ELR (cell line): ENCODE measurements at regions not wholly inside any gene's neighbourhood (a gene's known extent, or its start where the extent isn't known, plus 50 kb on each side); places are given as distances from the start of the nearest gene placed in this dataset.
"Not testable (repeated sequence)": the region's sequence is repeated elsewhere in the genome, so short reads cannot be mapped to it uniquely, and the experiment has no call there.

ENCODE experiments used
- DNase-seq: peaks from one replicate; pipeline ENCODE4 v3.0.0-alpha.2; 2015; ENCODE audit warnings: low read depth

GRCh38 chr5:174521449-174521848 lies 202.9 kb upstream of the MSX2 start:
- DNase-seq = no peak

GRCh38 chr5:174522480-174523260 lies 201.7 kb upstream of the MSX2 start:
- no peak for DNase-seq

- DNase-seq = no peak
Observed at GRCh38 chr5:174523311-174524071, 200.9 kb upstream of the MSX2 start.

- no peak for DNase-seq
Observed at GRCh38 chr5:174524351-174524750, 200.0 kb upstream of the MSX2 start.

- no peak for DNase-seq
Observed at GRCh38 chr5:174526177-174526576, 198.2 kb upstream of the MSX2 start.

GRCh38 chr5:174527916-174528540 lies 196.4 kb upstream of the MSX2 start:
- no peak for DNase-seq

- DNase-seq = no peak
Observed at GRCh38 chr5:174528821-174529544, 195.4 kb upstream of the MSX2 start.

GRCh38 chr5:174529925-174530681 lies 194.3 kb upstream of the MSX2 start:
- DNase-seq = peak; percentile 43

GRCh38 chr5:174531782-174532191 lies 192.6 kb upstream of the MSX2 start:
- DNase-seq = peak; percentile 41

- DNase-seq = peak; percentile 92
Observed at GRCh38 chr5:174532455-174533453, 191.6 kb upstream of the MSX2 start.

- peak; percentile 92 for DNase-seq
Observed at GRCh38 chr5:174533751-174534241, 190.6 kb upstream of the MSX2 start.

- peak; percentile 69 for DNase-seq
Observed at GRCh38 chr5:174535669-174536068, 188.7 kb upstream of the MSX2 start.

GRCh38 chr5:174539823-174540222 lies 184.6 kb upstream of the MSX2 start:
- DNase-seq = not testable (repeated sequence)

- no peak for DNase-seq
Observed at GRCh38 chr5:174542037-174542436, 182.3 kb upstream of the MSX2 start.

GRCh38 chr5:174542471-174542870 lies 181.9 kb upstream of the MSX2 start:
- no peak for DNase-seq

GRCh38 chr5:174545926-174546325 lies 178.5 kb upstream of the MSX2 start:
- no peak for DNase-seq

- no peak for DNase-seq
Observed at GRCh38 chr5:174547814-174548213, 176.6 kb upstream of the MSX2 start.

GRCh38 chr5:174549254-174549653 lies 175.1 kb upstream of the MSX2 start:
- no peak for DNase-seq

GRCh38 chr5:174550026-174550425 lies 174.4 kb upstream of the MSX2 start:
- DNase-seq = no peak

- no peak for DNase-seq
Observed at GRCh38 chr5:174552428-174552827, 172.0 kb upstream of the MSX2 start.
